ENCODE measurements at regions not wholly inside any gene's neighbourhood (a gene's known extent, or its start where the extent isn't known, plus 50 kb on each side); places are given as distances from the start of the nearest gene placed in this dataset.

GRCh38 chr5:164610374-164610773 lies 1105.0 kb downstream of the MAT2B start:
- no peak overlapping the region for H3K27ac ChIP-seq
- H3K9me3 ChIP-seq (ENCODE audit: low read depth, low read length): no peaks in the 10 kb centered on the region
- DNase-seq (ENCODE audit: low read depth, low spot score): no peak

GRCh38 chr5:164614707-164615106 lies 1109.3 kb downstream of the MAT2B start:
- no peaks in the 10 kb centered on the region for H3K36me3 ChIP-seq (ENCODE audit: insufficient read depth, low read length)
- no peak overlapping the region for H3K27ac ChIP-seq
- no peak for TF ChIP-seq POLR2AphosphoS5 (IDR thresholded peaks at IDR 0.05; ENCODE audit: borderline replicate concordance, low read depth, low read length)
- no peak for TF ChIP-seq EZH2 (IDR thresholded peaks at IDR 0.05)
- DNase-seq (ENCODE audit: low read depth, low spot score): no peak
- H3K4me3 ChIP-seq: no peak overlapping the region
- no peak overlapping the region for H3K9ac ChIP-seq (ENCODE audit: insufficient read length)
- no peaks in the 10 kb centered on the region for H3K9me3 ChIP-seq (ENCODE audit: low read depth, low read length)

More at GRCh38 chr5:164610374-164610773, 1105.0 kb downstream of the MAT2B start:
- Histone ChIP-seq H3K4me3 (no peak overlapping the region), H3K36me3 (ENCODE audit: insufficient read depth, low read length) (no peaks in the 10 kb centered on the region), H3K9ac (ENCODE audit: insufficient read length) (no peak overlapping the region)
- no peak for TF ChIP-seq FOXP2 (optimal IDR thresholded peaks at IDR 0.05; ENCODE audit: control extremely low read depth, extremely low read length, insufficient read depth)

- Histone ChIP-seq H3K9ac (ENCODE audit: insufficient read length) (no peak overlapping the region), H3K27ac (no peak overlapping the region), H3K4me3 (no peak overlapping the region), H3K36me3 (ENCODE audit: insufficient read depth, low read length) (no peaks in the 10 kb centered on the region), H3K9me3 (ENCODE audit: low read depth, low read length) (no peaks in the 10 kb centered on the region)
- DNase-seq (ENCODE audit: low read depth, low spot score): no peak
- TF ChIP-seq POLR2AphosphoS5 (IDR thresholded peaks at IDR 0.05; ENCODE audit: borderline replicate concordance, low read depth, low read length) (no peak), FOXP2 (optimal IDR thresholded peaks at IDR 0.05; ENCODE audit: control extremely low read depth, extremely low read length, insufficient read depth) (no peak), EZH2 (IDR thresholded peaks at IDR 0.05) (no peak)
Observed at GRCh38 chr5:164617290-164617689, 1111.9 kb downstream of the MAT2B start.

- no peak overlapping the region for H3K27ac ChIP-seq
- TF ChIP-seq POLR2AphosphoS5 (IDR thresholded peaks at IDR 0.05; ENCODE audit: borderline replicate concordance, low read depth, low read length): no peak
- no peak for TF ChIP-seq FOXP2 (optimal IDR thresholded peaks at IDR 0.05; ENCODE audit: control extremely low read depth, extremely low read length, insufficient read depth)
- no peak for TF ChIP-seq EZH2 (IDR thresholded peaks at IDR 0.05)
- DNase-seq (ENCODE audit: low read depth, low spot score): no peak
- H3K4me3 ChIP-seq: no peak overlapping the region
- no peaks in the 10 kb centered on the region for H3K9me3 ChIP-seq (ENCODE audit: low read depth, low read length)
- no peak overlapping the region for H3K9ac ChIP-seq (ENCODE audit: insufficient read length)
- H3K36me3 ChIP-seq (ENCODE audit: insufficient read depth, low read length): no peaks in the 10 kb centered on the region
Observed at GRCh38 chr5:164627021-164627420, 1121.6 kb downstream of the MAT2B start.

- no peak for TF ChIP-seq POLR2AphosphoS5 (IDR thresholded peaks at IDR 0.05; ENCODE audit: borderline replicate concordance, low read depth, low read length)
- no peak for DNase-seq (ENCODE audit: low read depth, low spot score)
- H3K9me3 ChIP-seq (ENCODE audit: low read depth, low read length): no peaks in the 10 kb centered on the region
Observed at GRCh38 chr5:164636456-164636855, 1131.0 kb downstream of the MAT2B start.

GRCh38 chr5:164637931-164638521 lies 1132.6 kb downstream of the MAT2B start:
- DNase-seq (ENCODE audit: low read depth, low spot score): no peak
- TF ChIP-seq POLR2AphosphoS5 (IDR thresholded peaks at IDR 0.05; ENCODE audit: borderline replicate concordance, low read depth, low read length) (no peak), FOXP2 (optimal IDR thresholded peaks at IDR 0.05; ENCODE audit: control extremely low read depth, extremely low read length, insufficient read depth) (no peak), EZH2 (IDR thresholded peaks at IDR 0.05) (no peak)
- no peak overlapping the region for H3K4me3 ChIP-seq
- H3K9ac ChIP-seq (ENCODE audit: insufficient read length): no peak overlapping the region
- no peaks in the 10 kb centered on the region for H3K9me3 ChIP-seq (ENCODE audit: low read depth, low read length)
- H3K36me3 ChIP-seq (ENCODE audit: insufficient read depth, low read length): no peaks in the 10 kb centered on the region
- H3K27ac ChIP-seq: no peak overlapping the region

More at GRCh38 chr5:164636456-164636855, 1131.0 kb downstream of the MAT2B start:
- H3K4me3 ChIP-seq: no peak overlapping the region
- H3K36me3 ChIP-seq (ENCODE audit: insufficient read depth, low read length): no peaks in the 10 kb centered on the region
- H3K9ac ChIP-seq (ENCODE audit: insufficient read length): no peak overlapping the region
- H3K27ac ChIP-seq: no peak overlapping the region

GRCh38 chr5:164649266-164649665 lies 1143.8 kb downstream of the MAT2B start:
- H3K36me3 ChIP-seq (ENCODE audit: insufficient read depth, low read length): no peaks in the 10 kb centered on the region
- no peak overlapping the region for H3K27ac ChIP-seq
- H3K9me3 ChIP-seq (ENCODE audit: low read depth, low read length): no peaks in the 10 kb centered on the region
- no peak overlapping the region for H3K9ac ChIP-seq (ENCODE audit: insufficient read length)
- TF ChIP-seq EZH2 (IDR thresholded peaks at IDR 0.05) (no peak), POLR2AphosphoS5 (IDR thresholded peaks at IDR 0.05; ENCODE audit: borderline replicate concordance, low read depth, low read length) (no peak), FOXP2 (optimal IDR thresholded peaks at IDR 0.05; ENCODE audit: control extremely low read depth, extremely low read length, insufficient read depth) (no peak)
- no peak for DNase-seq (ENCODE audit: low read depth, low spot score)
- no peak overlapping the region for H3K4me3 ChIP-seq

DNA sequence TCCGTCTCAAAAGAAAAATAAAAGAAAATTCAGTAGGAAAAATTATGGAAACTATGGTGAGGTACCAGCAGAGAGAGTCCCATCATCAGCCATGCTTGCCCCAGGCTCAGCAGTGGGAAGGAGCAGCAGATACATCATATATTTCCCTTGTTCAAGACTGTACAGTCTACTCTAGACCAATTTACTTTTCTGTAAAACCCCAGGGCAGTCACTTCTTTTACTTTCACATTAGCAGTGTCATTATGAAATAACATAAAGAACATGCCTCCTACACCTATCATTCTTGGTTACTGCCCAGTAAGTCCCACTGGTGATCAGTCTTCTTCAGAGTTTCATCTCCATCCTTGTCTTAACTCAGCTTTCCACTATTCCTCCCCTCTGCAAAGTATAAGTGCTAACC lies 1145.0 kb downstream of the MAT2B start:
- H3K4me3 ChIP-seq: no peak overlapping the region
- no peaks in the 10 kb centered on the region for H3K36me3 ChIP-seq (ENCODE audit: insufficient read depth, low read length)
- no peaks in the 10 kb centered on the region for H3K9me3 ChIP-seq (ENCODE audit: low read depth, low read length)
- no peak overlapping the region for H3K27ac ChIP-seq
- TF ChIP-seq EZH2 (IDR thresholded peaks at IDR 0.05): no peak
- no peak overlapping the region for H3K9ac ChIP-seq (ENCODE audit: insufficient read length)
- no peak for DNase-seq (ENCODE audit: low read depth, low spot score)

DNA sequence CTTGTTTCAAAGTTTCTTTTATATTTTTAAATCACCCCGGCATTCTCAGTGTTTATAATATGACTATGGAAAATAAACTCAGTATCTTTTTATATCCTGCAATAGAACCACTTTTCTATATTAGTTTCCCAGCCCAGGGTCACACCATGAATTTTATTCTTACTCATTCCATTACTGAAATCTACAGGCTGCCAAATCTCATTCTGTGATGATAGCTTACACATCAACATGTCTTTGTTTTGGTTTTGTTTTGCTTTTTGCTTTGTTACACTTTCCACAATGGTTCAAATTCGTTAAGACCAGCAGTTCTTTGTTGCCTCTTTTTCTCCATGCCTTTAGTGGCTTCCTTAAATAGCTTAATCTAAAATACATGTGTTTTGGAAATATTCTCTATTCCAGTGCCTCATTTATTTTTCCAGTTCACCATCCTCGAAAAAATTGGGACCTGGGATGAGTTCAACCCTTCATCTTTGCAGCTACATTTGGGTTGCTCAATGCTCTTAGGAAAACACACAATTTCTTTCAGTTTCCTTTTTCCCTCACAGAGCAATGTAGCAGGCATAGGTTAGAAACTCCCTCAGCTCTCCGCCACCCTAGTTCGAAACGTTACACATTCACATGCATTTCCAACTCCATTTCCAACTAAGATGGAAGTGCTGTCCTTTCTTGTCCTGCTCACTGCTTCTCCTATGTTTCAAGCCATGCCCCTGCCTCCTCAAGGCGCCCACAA lies 1146.3 kb downstream of the MAT2B start:
- H3K9ac ChIP-seq (ENCODE audit: insufficient read length): no peak overlapping the region
- H3K27ac ChIP-seq: no peak overlapping the region
- no peak overlapping the region for H3K4me3 ChIP-seq
- DNase-seq (ENCODE audit: low read depth, low spot score): no peak
- TF ChIP-seq FOXP2 (optimal IDR thresholded peaks at IDR 0.05; ENCODE audit: control extremely low read depth, extremely low read length, insufficient read depth) (no peak), EZH2 (IDR thresholded peaks at IDR 0.05) (no peak), POLR2AphosphoS5 (IDR thresholded peaks at IDR 0.05; ENCODE audit: borderline replicate concordance, low read depth, low read length) (no peak)
- H3K9me3 ChIP-seq (ENCODE audit: low read depth, low read length): no peaks in the 10 kb centered on the region
- no peaks in the 10 kb centered on the region for H3K36me3 ChIP-seq (ENCODE audit: insufficient read depth, low read length)
